Heart right ventricle (tissue), 16 donors: ENCODE measurements at regions not wholly inside any gene's neighbourhood (a gene's known extent, or its start where the extent isn't known, plus 50 kb on each side); places are given as distances from the start of the nearest gene placed in this dataset.
A peak's percentile ranks its signal among the peaks of the same experiment; 100 is the strongest.

Source experiments
- ATAC-seq, 8 donors: fragments of 200-7000 bp; cut with Tn5 transposase; one replicate each; pipeline ENCODE4 v1.9.1; 2020; ENCODE audit warnings: mild to moderate bottlenecking in 8 of 8, moderate library complexity in 8 of 8, moderate number of reproducible peaks in 1 of 8
- DNase-seq, 2 donors: peaks; one replicate each; pipeline ENCODE4 v3.0.0-alpha.2; 2020
- H3K27ac ChIP-seq, 10 donors: fragments of 200-600 bp; sonication (generic) in 2 of 10; one replicate each; pipeline versions ENCODE4 v1.5.0 to v1.8.0; 2020 to 2022; ENCODE audit warnings: mild to moderate bottlenecking in 3 of 10
- H3K27me3 ChIP-seq, 7 donors: fragments of 200-600 bp; one replicate each; pipeline ENCODE4 v1.8.0; 2021 to 2022; ENCODE audit warnings: mild to moderate bottlenecking in 2 of 7
- H3K36me3 ChIP-seq, 9 donors: fragments of 200-600 bp; sonication (generic) in 1 of 9; one replicate each; pipeline versions ENCODE4 v1.5.0 to v1.8.0; 2020 to 2022; ENCODE audit warnings: mild to moderate bottlenecking in 2 of 9
- H3K4me1 ChIP-seq, 9 donors: fragments of 200-600 bp; sonication (generic) in 1 of 9; one replicate each; pipeline versions ENCODE4 v1.5.0 to v1.8.0; 2020 to 2022; ENCODE audit warnings: mild to moderate bottlenecking in 4 of 9
- H3K4me3 ChIP-seq, 10 donors: fragments of 200-600 bp; sonication (generic) in 2 of 10; one replicate each; pipeline versions ENCODE4 v1.5.0 to v1.8.0; 2020 to 2022; ENCODE audit warnings: mild to moderate bottlenecking in 7 of 10, moderate library complexity in 2 of 10
- H3K9me3 ChIP-seq, 11 donors: fragments of 200-600 bp in 10 of 11; sonication (generic) in 2 of 11; one replicate each; pipeline versions ENCODE4 v1.5.0 to v1.8.0; 2013 to 2022; ENCODE audit warnings: mild to moderate bottlenecking in 2 of 11, control low read depth in 1 of 11, moderate library complexity in 1 of 11
- CTCF ChIP-seq, 9 donors: fragments of 200-600 bp; sonication (generic) in 2 of 9; IDR thresholded peaks; one replicate each; pipeline versions ENCODE4 v1.5.0 to v1.8.0; 2021 to 2022; ENCODE audit warnings: antibody characterized with exemption in 9 of 9, mild to moderate bottlenecking in 5 of 9, moderate library complexity in 1 of 9
- WGBS, 2 donors: extraction: QIAGEN DNeasy Blood & Tissue Kit; methylation state at CpG; one replicate each; pipeline ENCODE4 v1.1.7; 2013; ENCODE audit warnings: inconsistent platforms in 1 of 2; 5-methylcytosine and 5-hydroxymethylcytosine counted together
- intact Hi-C, 10 donors: fragments of 100-400 bp; cut with DNase I; formaldehyde crosslinking; loops; one replicate each; pipeline versions ENCODE4 v1.11.1 to v1.14.2; 2022
- donor health status: Arrhythmogenic right ventricular cardiomyopathy.
- donor health status: ischemic (EF 13 %, LVEDD 7.1; RV severe dilation, severe dysfunction).
- donor health status: healthy with polysubstance abuse.
- donor health status: DM: no; HTN: yes; CAD: no.
- donor health status: DM: no; HTN: no; CAD: no.
- donor health status: ischemic (EF 25% LVEDD 6.9; RV normal size, moderate dysfunction).
- donor health status: ischemic (EF 25% LVEDD 5.7; RV mildly dilated, moderate dysfunction).
- donor health status: healthy.
- donor health status: DM: yes; HTN: yes; CAD: no.
- donor health status: Ischemic cardiomyopathy.
- donor health status: ischemic (EF 35%, LVEDD 5.7; RV mildly dilated, moderate dysfunction).
- donor health status: nonischemic (EF 11% LVEDD 7.7; RV severe dilation, severe dysfunction).
- donor health status: DM: yes; HTN: yes; CAD: no.
- donor health status: PGD.
- donor health status: ischemic (EF 29% LVEDD 5.4; RV normal size, mild dysfunction).
- donor health status: nonischemic (EF 23%, LVEDD 6.1; RV moderate dilation, normal function).

GRCh38 chr6:82084324-82084920 lies 163.1 kb downstream of the IBTK start:
- 63 to 80% methylated on average over 2 of the region's 2 CpGs for WGBS, 2 donors
- peaks cover 0 to 3% (median 0%) of the 10 kb centered on the region in 11 donors for H3K9me3 ChIP-seq
- H3K27me3 ChIP-seq: no peaks in the 10 kb centered on the region
- peaks cover 0 to 8% (median 0%) of the 10 kb centered on the region in 9 donors for H3K4me1 ChIP-seq
- no peak overlapping the region for H3K27ac ChIP-seq
- TF ChIP-seq CTCF (IDR thresholded peaks at IDR 0.05): no peak
- DNase-seq (no peak), ATAC-seq (no peak)
- H3K4me3 ChIP-seq: no peak overlapping the region
- intact Hi-C loops: no loop called here
- no peaks in the 10 kb centered on the region for H3K36me3 ChIP-seq

- Histone ChIP-seq H3K4me3 (no peak overlapping the region), H3K4me1 (peaks cover 0 to 4% (median 0%) of the 10 kb centered on the region in 9 donors), H3K27ac (no peak overlapping the region), H3K36me3 (no peaks in the 10 kb centered on the region), H3K9me3 (peaks cover 0 to 3% (median 0%) of the 10 kb centered on the region in 11 donors), H3K27me3 (no peaks in the 10 kb centered on the region)
- no peak for TF ChIP-seq CTCF (IDR thresholded peaks at IDR 0.05)
- no peak for DNase-seq
- intact Hi-C loops: no loop called here
- 89 to 92% methylated on average over 1 of the region's 1 CpG for WGBS, 2 donors
- ATAC-seq: no peak
Observed at GRCh38 chr6:82083646-82084045, 163.9 kb downstream of the IBTK start.

GRCh38 chr6:82080767-82081166 lies 166.8 kb downstream of the IBTK start:
- no peak overlapping the region for H3K4me3 ChIP-seq
- H3K4me1 ChIP-seq: peaks cover 0 to 17% (median 4%) of the 10 kb centered on the region in 9 donors
- H3K27me3 ChIP-seq: no peaks in the 10 kb centered on the region
- peaks cover 0 to 3% (median 0%) of the 10 kb centered on the region in 11 donors for H3K9me3 ChIP-seq
- 88 to 90% methylated on average over 1 of the region's 1 CpG for WGBS, 2 donors
- H3K36me3 ChIP-seq: no peaks in the 10 kb centered on the region
- intact Hi-C loops: no loop called here
- ATAC-seq (no peak), DNase-seq (no peak)
- H3K27ac ChIP-seq: no peak overlapping the region
- TF ChIP-seq CTCF (IDR thresholded peaks at IDR 0.05): no peak

GRCh38 chr6:82078286-82078908 lies 169.1 kb downstream of the IBTK start:
- H3K36me3 ChIP-seq: no peaks in the 10 kb centered on the region
- DNase-seq (no peak), ATAC-seq (peak in 1 of 8 donors; percentile 39)
- no peak overlapping the region for H3K27ac ChIP-seq
- peaks cover 0 to 3% (median 0%) of the 10 kb centered on the region in 11 donors for H3K9me3 ChIP-seq
- WGBS, 2 donors: 98 to 100% methylated on average over 3 of the region's 3 CpGs
- intact Hi-C loops: loop anchor here in 3 of 10 donors (5.0 to 10.0 kb wide), 2 partner anchors 89 to 96 kb away; no protein-coding TSS in a partner anchor
- no peak overlapping the region for H3K4me3 ChIP-seq
- H3K27me3 ChIP-seq: no peaks in the 10 kb centered on the region
- TF ChIP-seq CTCF (IDR thresholded peaks at IDR 0.05): no peak
- H3K4me1 ChIP-seq: peaks cover 0 to 30% (median 4%) of the 10 kb centered on the region in 9 donors
